ENCODE measurements at regions not wholly inside any gene's neighbourhood (a gene's known extent, or its start where the extent isn't known, plus 50 kb on each side); places are given as distances from the start of the nearest gene placed in this dataset.

GRCh38 chr16:85265161-85265784, 153.0 kb upstream of the CIBAR2 start:
- no peak overlapping the region for H3K4me3 ChIP-seq (ENCODE audit: low read length)
- H3K9ac ChIP-seq (ENCODE audit: low read depth, low read length): no peak overlapping the region
- H3K27ac ChIP-seq (ENCODE audit: low read depth, low read length): no peak overlapping the region
- no peaks in the 10 kb centered on the region for H3K4me1 ChIP-seq (ENCODE audit: insufficient read depth, low read length)
- H3K27me3 ChIP-seq (ENCODE audit: insufficient read depth, low read length): no peaks in the 10 kb centered on the region
- no peaks in the 10 kb centered on the region for H3K9me3 ChIP-seq (ENCODE audit: insufficient read depth, low read depth, low read length)
- no peaks in the 10 kb centered on the region for H3K36me3 ChIP-seq (ENCODE audit: insufficient read depth, low read length)
- WGBS: 93% methylated on average over 13 of the region's 13 CpGs

DNA sequence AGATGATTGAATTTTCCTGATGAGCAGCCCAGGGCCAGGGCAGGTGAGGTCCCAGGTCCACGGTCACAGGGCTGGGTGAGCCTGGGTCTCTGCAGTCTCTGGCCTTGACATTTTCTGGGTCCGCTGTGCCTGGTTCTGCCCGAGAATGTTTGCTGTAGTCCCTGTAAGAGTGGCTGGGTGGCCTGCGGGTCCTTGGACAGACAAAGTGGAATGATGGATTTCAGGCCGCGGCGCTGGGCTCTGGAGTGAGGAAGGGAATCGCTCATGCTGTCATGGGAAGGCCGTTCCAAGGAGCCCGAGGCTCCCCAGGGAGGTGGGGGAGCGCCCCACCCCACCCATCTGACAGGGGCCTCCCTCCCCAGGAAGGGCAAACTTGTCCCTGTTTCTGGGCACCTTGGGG, 153.5 kb upstream of the CIBAR2 start:
- 95% methylated on average over 11 of the region's 11 CpGs for WGBS
- Histone ChIP-seq H3K9me3 (ENCODE audit: insufficient read depth, low read depth, low read length) (no peaks in the 10 kb centered on the region), H3K4me1 (ENCODE audit: insufficient read depth, low read length) (no peaks in the 10 kb centered on the region), H3K9ac (ENCODE audit: low read depth, low read length) (no peak overlapping the region), H3K36me3 (ENCODE audit: insufficient read depth, low read length) (no peaks in the 10 kb centered on the region), H3K27me3 (ENCODE audit: insufficient read depth, low read length) (no peaks in the 10 kb centered on the region), H3K4me3 (ENCODE audit: low read length) (no peak overlapping the region), H3K27ac (ENCODE audit: low read depth, low read length) (no peak overlapping the region)

GRCh38 chr16:85266857-85267256, 154.6 kb upstream of the CIBAR2 start:
- no peak overlapping the region for H3K27ac ChIP-seq (ENCODE audit: low read depth, low read length)
- no peak overlapping the region for H3K9ac ChIP-seq (ENCODE audit: low read depth, low read length)
- H3K9me3 ChIP-seq (ENCODE audit: insufficient read depth, low read depth, low read length): no peaks in the 10 kb centered on the region
- no peak overlapping the region for H3K4me3 ChIP-seq (ENCODE audit: low read length)
- H3K36me3 ChIP-seq (ENCODE audit: insufficient read depth, low read length): no peaks in the 10 kb centered on the region
- H3K27me3 ChIP-seq (ENCODE audit: insufficient read depth, low read length): no peaks in the 10 kb centered on the region
- WGBS: 88% methylated on average over 18 of the region's 18 CpGs
- H3K4me1 ChIP-seq (ENCODE audit: insufficient read depth, low read length): no peaks in the 10 kb centered on the region

DNA sequence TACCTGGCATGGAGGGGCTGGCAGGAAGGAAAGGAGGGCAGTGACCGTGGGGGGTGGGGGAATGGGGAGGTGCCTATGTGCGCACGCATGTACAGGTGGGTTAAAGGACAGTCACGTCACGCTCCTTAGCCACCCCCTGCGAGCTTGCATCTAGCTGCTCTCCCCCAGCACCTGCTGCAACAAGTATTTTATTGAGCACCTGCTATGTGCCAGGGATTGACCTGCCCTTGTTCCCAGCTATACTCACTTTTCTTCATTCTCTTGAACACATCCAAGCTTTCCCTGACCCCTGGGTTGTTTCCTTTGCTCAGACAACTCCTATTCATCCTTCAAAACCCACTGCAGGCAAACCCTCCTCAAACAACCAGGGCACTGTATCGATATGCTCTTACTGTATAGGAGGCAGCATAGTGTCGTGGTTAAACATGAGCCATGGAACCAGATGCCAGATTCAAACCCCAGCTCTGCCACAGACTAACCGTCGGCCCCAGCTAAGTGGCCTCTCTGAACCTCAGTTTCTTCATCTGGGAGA, 155.2 kb upstream of the CIBAR2 start:
- Histone ChIP-seq H3K9ac (ENCODE audit: low read depth, low read length) (no peak overlapping the region), H3K4me3 (ENCODE audit: low read length) (no peak overlapping the region), H3K27ac (ENCODE audit: low read depth, low read length) (no peak overlapping the region), H3K36me3 (ENCODE audit: insufficient read depth, low read length) (no peaks in the 10 kb centered on the region), H3K9me3 (ENCODE audit: insufficient read depth, low read depth, low read length) (no peaks in the 10 kb centered on the region), H3K27me3 (ENCODE audit: insufficient read depth, low read length) (no peaks in the 10 kb centered on the region), H3K4me1 (ENCODE audit: insufficient read depth, low read length) (no peaks in the 10 kb centered on the region)
- WGBS: 94% methylated on average over 10 of the region's 10 CpGs

- no peak overlapping the region for H3K4me3 ChIP-seq (ENCODE audit: low read length)
- no peak overlapping the region for H3K27ac ChIP-seq (ENCODE audit: low read depth, low read length)
- H3K36me3 ChIP-seq (ENCODE audit: insufficient read depth, low read length): no peaks in the 10 kb centered on the region
- H3K27me3 ChIP-seq (ENCODE audit: insufficient read depth, low read length): no peaks in the 10 kb centered on the region
- WGBS: 93% methylated on average over 9 of the region's 9 CpGs
- H3K4me1 ChIP-seq (ENCODE audit: insufficient read depth, low read length): no peaks in the 10 kb centered on the region
- H3K9ac ChIP-seq (ENCODE audit: low read depth, low read length): no peak overlapping the region
- no peaks in the 10 kb centered on the region for H3K9me3 ChIP-seq (ENCODE audit: insufficient read depth, low read depth, low read length)
Measured at GRCh38 chr16:85269165-85269564, 156.9 kb upstream of the CIBAR2 start.

- Histone ChIP-seq H3K4me3 (ENCODE audit: low read length) (no peak overlapping the region), H3K9me3 (ENCODE audit: insufficient read depth, low read depth, low read length) (no peaks in the 10 kb centered on the region), H3K4me1 (ENCODE audit: insufficient read depth, low read length) (no peaks in the 10 kb centered on the region), H3K27me3 (ENCODE audit: insufficient read depth, low read length) (no peaks in the 10 kb centered on the region), H3K27ac (ENCODE audit: low read depth, low read length) (no peak overlapping the region), H3K9ac (ENCODE audit: low read depth, low read length) (no peak overlapping the region), H3K36me3 (ENCODE audit: insufficient read depth, low read length) (no peaks in the 10 kb centered on the region)
- WGBS: 93% methylated on average over 13 of the region's 13 CpGs
Measured at GRCh38 chr16:85270374-85270773, 158.1 kb upstream of the CIBAR2 start.

GRCh38 chr16:85271198-85271597, 158.9 kb upstream of the CIBAR2 start:
- Histone ChIP-seq H3K9me3 (ENCODE audit: insufficient read depth, low read depth, low read length) (no peaks in the 10 kb centered on the region), H3K4me1 (ENCODE audit: insufficient read depth, low read length) (no peaks in the 10 kb centered on the region), H3K36me3 (ENCODE audit: insufficient read depth, low read length) (no peaks in the 10 kb centered on the region), H3K27ac (ENCODE audit: low read depth, low read length) (no peak overlapping the region), H3K9ac (ENCODE audit: low read depth, low read length) (no peak overlapping the region), H3K4me3 (ENCODE audit: low read length) (no peak overlapping the region), H3K27me3 (ENCODE audit: insufficient read depth, low read length) (no peaks in the 10 kb centered on the region)
- WGBS: 81% methylated on average over 7 of the region's 7 CpGs

DNA sequence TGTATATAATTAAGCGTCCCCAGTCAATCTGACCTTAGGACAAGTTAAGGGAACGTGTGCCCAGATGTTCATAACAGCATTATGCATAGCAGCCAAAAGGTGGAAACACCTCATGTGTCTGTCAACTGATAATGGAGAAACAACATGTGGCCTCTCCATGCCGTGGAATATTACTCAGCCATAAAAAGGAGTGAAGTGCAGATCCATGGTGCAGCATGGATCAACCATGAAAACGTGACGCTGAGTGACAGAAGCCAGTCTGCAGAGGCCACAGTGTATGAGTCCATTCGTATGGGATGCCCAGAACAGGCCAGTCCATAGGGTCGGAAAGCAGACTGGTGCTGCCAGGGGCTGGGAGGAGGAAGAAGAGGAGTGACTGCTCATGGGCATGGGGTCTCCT, 161.0 kb upstream of the CIBAR2 start:
- H3K36me3 ChIP-seq (ENCODE audit: insufficient read depth, low read length): no peaks in the 10 kb centered on the region
- no peak overlapping the region for H3K27ac ChIP-seq (ENCODE audit: low read depth, low read length)
- H3K9me3 ChIP-seq (ENCODE audit: insufficient read depth, low read depth, low read length): no peaks in the 10 kb centered on the region
- WGBS: 92% methylated on average over 7 of the region's 7 CpGs
- H3K4me1 ChIP-seq (ENCODE audit: insufficient read depth, low read length): peaks cover 6% of the 10 kb centered on the region; the same call in 1 of the 2 replicates
- no peak overlapping the region for H3K9ac ChIP-seq (ENCODE audit: low read depth, low read length)
- no peak overlapping the region for H3K4me3 ChIP-seq (ENCODE audit: low read length)
- H3K27me3 ChIP-seq (ENCODE audit: insufficient read depth, low read length): no peaks in the 10 kb centered on the region

GRCh38 chr16:85274501-85274900, 162.2 kb upstream of the CIBAR2 start:
- Histone ChIP-seq H3K9me3 (ENCODE audit: insufficient read depth, low read depth, low read length) (no peaks in the 10 kb centered on the region), H3K27ac (ENCODE audit: low read depth, low read length) (no peak overlapping the region), H3K9ac (ENCODE audit: low read depth, low read length) (no peak overlapping the region), H3K4me1 (ENCODE audit: insufficient read depth, low read length) (peaks cover 6% of the 10 kb centered on the region; the same call in 1 of the 2 replicates), H3K27me3 (ENCODE audit: insufficient read depth, low read length) (no peaks in the 10 kb centered on the region), H3K4me3 (ENCODE audit: low read length) (no peak overlapping the region), H3K36me3 (ENCODE audit: insufficient read depth, low read length) (no peaks in the 10 kb centered on the region)
- WGBS: 87% methylated on average over 7 of the region's 7 CpGs

GRCh38 chr16:85274924-85275323, 162.7 kb upstream of the CIBAR2 start:
- WGBS: 89% methylated on average over 8 of the region's 8 CpGs
- no peaks in the 10 kb centered on the region for H3K27me3 ChIP-seq (ENCODE audit: insufficient read depth, low read length)
- H3K9ac ChIP-seq (ENCODE audit: low read depth, low read length): no peak overlapping the region

GRCh38 chr16:85275533-85276249, 163.4 kb upstream of the CIBAR2 start:
- WGBS: 40% methylated on average over 16 of the region's 16 CpGs
- H3K36me3 ChIP-seq (ENCODE audit: insufficient read depth, low read length): no peaks in the 10 kb centered on the region
- no peaks in the 10 kb centered on the region for H3K27me3 ChIP-seq (ENCODE audit: insufficient read depth, low read length)
- peaks cover 6% of the 10 kb centered on the region; the same call in 1 of the 2 replicates for H3K4me1 ChIP-seq (ENCODE audit: insufficient read depth, low read length)
- H3K9ac ChIP-seq (ENCODE audit: low read depth, low read length): no peak overlapping the region
- H3K27ac ChIP-seq (ENCODE audit: low read depth, low read length): no peak overlapping the region
- no peaks in the 10 kb centered on the region for H3K9me3 ChIP-seq (ENCODE audit: insufficient read depth, low read depth, low read length)
- H3K4me3 ChIP-seq (ENCODE audit: low read length): no peak overlapping the region

More at GRCh38 chr16:85274924-85275323, 162.7 kb upstream of the CIBAR2 start:
- Histone ChIP-seq H3K4me1 (ENCODE audit: insufficient read depth, low read length) (peaks cover 6% of the 10 kb centered on the region; the same call in 1 of the 2 replicates), H3K27ac (ENCODE audit: low read depth, low read length) (no peak overlapping the region), H3K4me3 (ENCODE audit: low read length) (no peak overlapping the region), H3K36me3 (ENCODE audit: insufficient read depth, low read length) (no peaks in the 10 kb centered on the region), H3K9me3 (ENCODE audit: insufficient read depth, low read depth, low read length) (no peaks in the 10 kb centered on the region)
